IPS-15b (cell line): ENCODE measurements at regions not wholly inside any gene's neighbourhood (a gene's known extent, or its start where the extent isn't known, plus 50 kb on each side); places are given as distances from the start of the nearest gene placed in this dataset.

Source experiments
- H3K27me3 ChIP-seq: one replicate; pipeline ENCODE4 v1.6.1; 2013; ENCODE audit warnings: low read length; ENCODE audit not compliant: control insufficient read depth, insufficient read depth
- H3K36me3 ChIP-seq: one replicate; pipeline ENCODE4 v1.6.1; 2013; ENCODE audit warnings: low read length; ENCODE audit not compliant: control insufficient read depth, insufficient read depth
- H3K4me1 ChIP-seq: one replicate; pipeline ENCODE4 v1.6.1; 2013; ENCODE audit warnings: mild to moderate bottlenecking, low read length; ENCODE audit not compliant: control insufficient read depth, insufficient read depth
- H3K4me3 ChIP-seq: one replicate; pipeline ENCODE4 v1.5.1; 2013; ENCODE audit warnings: low read depth, low read length
- H3K9ac ChIP-seq: one replicate; pipeline ENCODE4 v1.6.1; 2013; ENCODE audit warnings: low read depth, mild to moderate bottlenecking, low read length
- H3K9me3 ChIP-seq: one replicate; pipeline ENCODE4 v1.6.1; 2013; ENCODE audit warnings: mild to moderate bottlenecking, low read length; ENCODE audit not compliant: control insufficient read depth, insufficient read depth

DNA sequence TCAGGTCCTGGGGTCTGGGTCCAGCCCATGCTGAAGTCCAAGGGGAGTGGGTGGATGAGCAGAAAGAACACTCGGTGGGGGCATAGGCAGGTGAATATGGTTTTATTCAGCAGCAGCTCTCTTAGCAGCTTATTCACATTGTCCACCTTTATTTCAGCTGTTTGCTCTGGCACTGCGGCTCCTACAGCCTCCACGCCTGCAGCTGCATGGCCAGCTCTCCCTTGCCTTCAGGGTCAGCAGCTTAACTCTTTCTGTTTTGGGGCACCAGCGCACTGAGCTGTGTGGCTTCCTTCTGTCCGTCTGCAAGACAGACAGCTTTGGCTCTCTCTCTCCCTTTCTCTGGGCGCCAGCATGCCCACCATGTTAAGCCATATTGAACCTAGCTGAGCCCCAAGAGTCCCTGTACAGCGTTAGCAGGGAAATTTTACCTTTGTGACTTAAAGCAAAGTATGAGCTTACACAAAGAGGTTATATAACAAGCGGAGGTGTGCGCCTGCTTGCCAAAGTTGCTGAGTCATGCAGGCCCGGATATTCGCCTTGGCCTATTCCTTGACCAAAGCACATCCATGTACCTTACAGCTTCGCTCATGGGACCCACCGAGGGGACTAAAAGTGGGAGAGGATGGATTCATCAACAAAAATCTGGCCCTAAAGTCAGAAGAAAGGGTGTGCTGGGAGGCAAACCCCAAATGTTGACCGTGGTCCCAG lies 170.1 kb upstream of the PFN2 start:
- Histone ChIP-seq H3K9ac (no peak overlapping the region), H3K27me3 (no peaks in the 10 kb centered on the region), H3K9me3 (no peaks in the 10 kb centered on the region), H3K4me1 (peaks cover 3% of the 10 kb centered on the region), H3K4me3 (no peak overlapping the region), H3K36me3 (no peaks in the 10 kb centered on the region)

DNA sequence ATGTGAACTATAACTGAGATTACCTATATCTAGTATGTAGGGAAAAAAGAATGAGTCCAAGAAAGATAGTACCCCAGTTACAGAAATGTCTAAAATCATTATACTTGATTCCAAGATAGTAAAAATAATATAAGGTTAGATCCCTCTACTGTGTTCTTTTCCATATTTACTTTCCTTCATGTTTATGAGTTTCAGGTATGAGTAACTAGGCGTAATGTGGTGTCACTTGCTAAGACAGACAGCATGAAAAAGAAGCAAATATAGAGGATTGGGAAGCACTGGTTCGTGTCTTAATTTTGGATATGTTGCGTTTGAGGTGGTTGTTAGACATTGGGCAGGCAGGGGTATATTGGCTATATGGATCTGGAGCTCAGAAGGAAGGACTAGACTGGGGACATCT lies 168.1 kb upstream of the PFN2 start:
- Histone ChIP-seq H3K27me3 (no peaks in the 10 kb centered on the region), H3K4me1 (peaks cover 7% of the 10 kb centered on the region), H3K36me3 (no peaks in the 10 kb centered on the region), H3K9ac (no peak overlapping the region), H3K9me3 (no peaks in the 10 kb centered on the region), H3K4me3 (no peak overlapping the region)

DNA sequence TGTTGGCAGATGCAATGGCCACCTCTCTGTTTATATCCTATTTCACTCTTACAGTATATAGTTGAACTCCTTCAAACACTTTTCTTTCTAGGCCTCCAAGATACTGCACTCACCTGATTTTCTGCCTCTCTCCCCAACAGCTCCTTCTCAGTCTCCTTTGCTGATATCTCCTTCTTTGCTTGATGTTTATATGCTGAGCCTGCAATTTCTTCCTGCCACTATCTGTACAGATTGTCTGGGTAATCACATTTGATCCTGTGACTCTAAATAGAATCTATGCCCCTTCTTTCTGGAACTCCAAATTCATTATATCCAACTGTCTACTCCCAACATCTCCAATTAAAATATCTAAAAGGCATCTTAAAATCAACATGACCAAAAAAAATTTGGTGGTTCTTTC lies 165.5 kb upstream of the PFN2 start:
- no peak overlapping the region for H3K4me3 ChIP-seq
- peaks cover 3% of the 10 kb centered on the region for H3K36me3 ChIP-seq
- peaks cover 17% of the 10 kb centered on the region for H3K4me1 ChIP-seq
- no peaks in the 10 kb centered on the region for H3K9me3 ChIP-seq
- H3K9ac ChIP-seq: no peak overlapping the region
- no peaks in the 10 kb centered on the region for H3K27me3 ChIP-seq

DNA sequence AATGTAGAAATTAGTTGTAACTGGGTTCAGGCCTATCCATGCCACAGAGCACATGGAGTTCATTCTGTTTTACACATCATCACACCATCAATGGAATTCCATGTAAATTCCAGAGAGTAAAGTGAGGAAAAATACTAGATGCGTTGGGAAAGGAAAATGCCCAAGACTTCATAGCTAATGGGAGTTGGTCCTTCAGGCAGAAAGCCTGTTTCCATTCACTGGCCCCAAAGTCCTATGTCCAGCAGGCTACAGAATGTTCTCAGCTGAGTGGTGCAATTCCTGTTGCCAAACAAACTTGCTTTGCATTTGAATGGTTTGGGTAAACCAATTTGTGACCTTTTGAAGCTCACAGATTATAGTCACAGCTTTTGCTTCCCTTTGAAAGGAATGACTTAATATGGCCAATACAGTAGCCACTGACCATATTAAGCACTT lies 164.6 kb upstream of the PFN2 start:
- no peak overlapping the region for H3K4me3 ChIP-seq
- no peak overlapping the region for H3K9ac ChIP-seq
- no peaks in the 10 kb centered on the region for H3K9me3 ChIP-seq
- peaks cover 3% of the 10 kb centered on the region for H3K36me3 ChIP-seq
- H3K27me3 ChIP-seq: no peaks in the 10 kb centered on the region
- H3K4me1 ChIP-seq: peaks cover 24% of the 10 kb centered on the region

DNA sequence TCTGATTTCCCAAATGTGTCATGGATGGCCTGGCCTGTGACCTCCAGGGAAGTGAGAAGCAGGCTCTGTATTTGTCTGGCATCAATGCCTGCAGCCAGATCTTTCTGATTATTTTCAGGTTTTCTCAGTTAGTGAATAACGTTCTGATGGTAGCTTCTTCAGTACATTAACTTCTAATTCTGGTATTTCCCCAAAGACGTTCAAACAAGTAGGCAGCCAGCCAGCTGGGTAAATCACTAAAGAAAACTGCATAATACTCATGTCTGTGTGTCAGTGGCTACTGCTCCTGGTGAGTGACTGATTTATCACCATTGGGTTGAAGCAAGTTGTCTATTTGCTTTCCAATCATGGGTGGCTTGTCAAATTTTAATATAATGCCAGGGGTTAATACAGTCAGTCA lies 162.6 kb upstream of the PFN2 start:
- no peaks in the 10 kb centered on the region for H3K27me3 ChIP-seq
- H3K4me1 ChIP-seq: peaks cover 31% of the 10 kb centered on the region
- no peak overlapping the region for H3K4me3 ChIP-seq
- peaks cover 3% of the 10 kb centered on the region for H3K36me3 ChIP-seq
- no peaks in the 10 kb centered on the region for H3K9me3 ChIP-seq
- no peak overlapping the region for H3K9ac ChIP-seq

DNA sequence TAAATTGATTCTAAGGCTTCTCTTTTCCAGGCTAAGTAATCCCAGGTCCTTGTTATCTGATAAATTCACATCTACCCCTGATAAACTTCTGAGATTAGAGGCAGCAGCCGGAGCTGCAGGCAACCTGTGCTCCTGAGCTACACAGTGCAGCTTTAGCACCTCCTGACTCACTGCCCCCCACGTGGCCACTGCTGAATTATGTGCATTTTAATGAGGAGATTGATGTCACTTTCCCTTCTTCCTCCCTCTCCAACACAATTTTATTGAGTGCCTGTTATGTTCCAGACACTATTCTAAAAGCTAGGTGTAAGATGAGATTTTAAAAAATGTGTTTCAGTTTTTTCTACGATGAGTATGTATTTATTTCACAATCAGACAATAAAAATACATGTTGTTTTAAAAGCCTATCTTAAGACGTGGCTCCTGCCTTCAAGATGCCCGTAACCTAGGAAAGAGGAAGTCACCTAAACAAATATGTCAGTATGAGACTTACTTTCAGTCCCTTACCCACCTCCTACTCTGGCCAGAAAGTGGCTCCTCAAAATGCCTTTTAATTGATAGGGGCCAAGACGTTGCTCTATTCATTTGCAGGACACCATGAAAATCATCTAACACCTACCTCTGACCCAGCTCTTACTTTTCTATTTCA lies 161.5 kb upstream of the PFN2 start:
- Histone ChIP-seq H3K9ac (no peak overlapping the region), H3K9me3 (no peaks in the 10 kb centered on the region), H3K36me3 (peaks cover 3% of the 10 kb centered on the region), H3K4me3 (no peak overlapping the region), H3K4me1 (peaks cover 31% of the 10 kb centered on the region), H3K27me3 (no peaks in the 10 kb centered on the region)

DNA sequence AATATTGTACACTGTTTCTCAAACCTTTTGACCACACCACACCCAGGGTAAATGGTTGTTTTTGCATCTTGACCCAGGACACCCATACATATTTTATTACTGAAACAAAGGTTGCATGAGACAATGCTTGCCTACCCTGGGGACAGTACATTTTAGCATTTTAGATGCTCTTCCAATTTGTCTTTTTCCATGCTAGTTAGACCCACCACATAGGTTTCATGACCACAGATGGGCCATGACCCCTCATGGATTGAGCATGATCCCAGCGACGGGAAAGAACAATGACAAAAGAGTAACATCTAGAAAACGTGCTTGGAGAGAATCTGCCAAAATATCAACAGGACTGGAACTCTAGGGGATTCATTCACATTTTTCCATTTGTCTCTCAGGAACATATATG lies 161.0 kb upstream of the PFN2 start:
- no peak overlapping the region for H3K4me3 ChIP-seq
- H3K4me1 ChIP-seq: peaks cover 31% of the 10 kb centered on the region
- no peaks in the 10 kb centered on the region for H3K9me3 ChIP-seq
- no peak overlapping the region for H3K9ac ChIP-seq
- H3K27me3 ChIP-seq: no peaks in the 10 kb centered on the region
- H3K36me3 ChIP-seq: peaks cover 3% of the 10 kb centered on the region

DNA sequence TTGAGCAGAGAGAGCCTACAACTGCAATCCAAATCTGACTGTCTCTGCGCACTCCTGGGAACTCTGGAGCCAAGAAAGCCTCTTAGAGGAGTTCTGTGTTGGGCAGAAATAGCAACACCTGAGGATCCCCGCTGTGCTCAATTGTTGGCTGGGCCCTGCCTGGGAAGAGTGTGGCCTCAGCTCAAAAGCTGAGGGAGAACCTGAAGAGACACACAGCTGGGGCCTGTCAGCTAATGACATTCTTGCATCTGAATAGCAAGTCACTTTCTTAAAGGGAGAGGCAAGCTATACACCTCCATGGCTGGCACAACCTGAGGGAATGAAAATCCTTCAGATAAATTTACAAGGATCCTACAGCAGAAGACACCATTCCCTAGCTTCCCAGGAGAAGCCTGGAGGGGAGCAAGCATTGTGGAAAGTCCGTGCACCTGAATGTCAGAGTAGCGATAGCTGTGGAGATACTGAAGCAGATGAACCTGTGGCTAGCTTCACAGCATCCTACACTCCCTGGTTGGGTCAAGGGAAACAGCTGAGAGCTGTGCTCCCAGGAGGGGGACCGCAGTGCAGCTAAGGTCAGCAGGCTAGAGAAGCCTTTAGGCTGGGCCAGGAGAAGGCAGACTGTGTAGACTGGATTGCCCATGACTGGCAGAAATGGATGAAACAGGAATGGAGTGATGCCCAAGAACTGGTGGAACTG lies 159.9 kb upstream of the PFN2 start:
- peaks cover 31% of the 10 kb centered on the region for H3K4me1 ChIP-seq
- peaks cover 3% of the 10 kb centered on the region for H3K36me3 ChIP-seq
- H3K4me3 ChIP-seq: no peak overlapping the region
- no peaks in the 10 kb centered on the region for H3K9me3 ChIP-seq
- peak overlapping the region; percentile 20 for H3K9ac ChIP-seq
- H3K27me3 ChIP-seq: no peaks in the 10 kb centered on the region

DNA sequence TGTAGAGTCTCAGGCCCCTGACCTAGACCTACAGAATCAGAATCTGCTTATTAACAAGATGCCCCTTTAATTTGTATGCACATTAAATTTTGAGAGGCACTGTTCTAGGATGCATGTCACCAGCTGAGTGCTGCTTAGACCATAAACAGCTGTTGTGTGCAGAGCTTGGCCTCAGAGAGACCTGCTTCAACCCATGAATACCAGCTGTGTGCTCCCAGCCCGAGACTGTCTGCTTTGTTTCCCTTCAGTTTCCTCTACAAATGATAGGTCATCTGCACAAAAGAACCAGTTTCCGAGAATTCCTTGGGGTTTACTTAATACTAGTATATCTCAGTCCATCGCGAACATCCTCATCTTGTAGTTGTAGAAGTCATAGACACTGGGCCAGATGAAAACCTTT lies 158.5 kb upstream of the PFN2 start:
- Histone ChIP-seq H3K27me3 (no peaks in the 10 kb centered on the region), H3K9ac (no peak overlapping the region), H3K36me3 (peaks cover 3% of the 10 kb centered on the region), H3K9me3 (no peaks in the 10 kb centered on the region), H3K4me1 (peaks cover 28% of the 10 kb centered on the region), H3K4me3 (no peak overlapping the region)

DNA sequence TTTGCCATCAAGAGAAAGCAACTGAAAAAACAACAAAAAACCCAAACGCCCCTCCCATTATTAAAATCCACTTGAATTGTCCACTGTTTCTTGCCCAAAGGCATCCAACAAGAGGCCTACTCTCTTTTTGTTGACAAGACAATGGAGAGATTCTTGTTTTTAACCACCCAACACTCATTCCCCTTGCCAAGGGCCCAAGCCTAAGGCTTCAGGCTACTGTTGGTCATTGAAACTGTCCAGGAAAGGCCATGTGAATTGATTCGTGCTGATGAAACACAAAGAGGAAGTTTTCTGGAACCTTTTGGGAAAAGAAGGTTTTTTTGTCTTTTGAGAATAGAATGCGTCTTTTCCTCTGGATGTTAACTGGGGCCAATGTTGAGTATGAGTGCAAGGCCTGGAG lies 157.4 kb upstream of the PFN2 start:
- H3K27me3 ChIP-seq: no peaks in the 10 kb centered on the region
- no peaks in the 10 kb centered on the region for H3K9me3 ChIP-seq
- H3K36me3 ChIP-seq: peaks cover 3% of the 10 kb centered on the region
- H3K4me1 ChIP-seq: peaks cover 28% of the 10 kb centered on the region
- H3K9ac ChIP-seq: no peak overlapping the region
- H3K4me3 ChIP-seq: no peak overlapping the region

DNA sequence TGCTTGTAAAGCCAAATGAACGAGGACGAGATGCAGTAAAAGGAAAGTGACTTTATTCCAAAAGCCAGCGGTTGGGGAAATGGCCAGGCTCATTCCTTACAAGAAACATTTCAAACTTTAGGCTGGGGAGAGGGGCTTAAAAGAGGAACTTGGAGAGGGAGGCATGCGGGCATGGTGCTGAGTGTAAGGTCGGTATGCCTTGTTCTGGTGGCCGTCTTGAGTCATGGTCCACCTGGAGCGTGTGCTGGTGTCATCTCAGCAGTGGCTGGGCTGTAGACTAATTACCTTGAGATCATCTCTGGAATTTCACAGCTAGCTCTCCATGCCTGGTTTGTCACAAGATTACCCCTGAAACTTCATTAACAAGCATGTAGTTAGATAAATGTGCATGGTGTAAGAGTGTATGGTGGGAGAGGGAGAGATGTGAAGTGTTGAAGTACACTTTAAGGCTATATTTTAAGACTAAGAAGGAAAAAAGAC lies 156.4 kb upstream of the PFN2 start:
- Histone ChIP-seq H3K36me3 (no peaks in the 10 kb centered on the region), H3K4me3 (no peak overlapping the region), H3K27me3 (no peaks in the 10 kb centered on the region), H3K4me1 (peaks cover 22% of the 10 kb centered on the region), H3K9ac (no peak overlapping the region), H3K9me3 (no peaks in the 10 kb centered on the region)

DNA sequence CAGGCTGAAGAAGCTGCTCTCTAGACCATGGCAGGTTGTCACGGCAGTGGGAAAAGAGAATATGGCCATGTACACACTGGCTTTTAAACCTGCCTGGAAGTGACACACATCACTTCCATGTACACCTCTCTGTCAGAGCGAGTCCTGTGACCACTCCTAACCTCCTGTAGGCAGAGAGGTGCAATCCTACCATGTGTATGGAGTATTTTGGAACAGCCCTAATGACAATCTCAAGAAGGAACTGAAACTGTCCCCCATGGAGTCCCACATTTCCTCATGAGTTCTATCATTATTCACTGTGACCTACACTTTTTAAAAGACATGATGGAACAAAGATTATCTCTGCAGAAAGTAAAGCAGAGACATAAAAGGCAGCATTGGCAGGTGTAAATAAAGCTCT lies 153.4 kb upstream of the PFN2 start:
- Histone ChIP-seq H3K4me3 (no peak overlapping the region), H3K9me3 (no peaks in the 10 kb centered on the region), H3K4me1 (peaks cover 7% of the 10 kb centered on the region), H3K36me3 (no peaks in the 10 kb centered on the region), H3K9ac (no peak overlapping the region), H3K27me3 (no peaks in the 10 kb centered on the region)
